GM23338 (cell line): ENCODE measurements at regions not wholly inside any gene's neighbourhood (a gene's known extent, or its start where the extent isn't known, plus 50 kb on each side); places are given as distances from the start of the nearest gene placed in this dataset.
"Not testable (repeated sequence)": the region's sequence is repeated elsewhere in the genome, so short reads cannot be mapped to it uniquely, and the experiment has no call there.

ENCODE experiments used
- ATAC-seq: fragments of 200-7000 bp; cut with Tn5 transposase; 3 replicates; pipeline ENCODE4 v1.9.1; 2020
- DNase-seq: peaks from one replicate; pipeline ENCODE4 v3.0.0-alpha.2; 2015; ENCODE audit warnings: low spot score
- H2AFZ ChIP-seq: fragments of 200-600 bp; sonication (generic); 2 replicates; pipeline ENCODE4 v1.8.0; 2016; ENCODE audit warnings: antibody characterized with exemption, mild to moderate bottlenecking, moderate library complexity
- H3F3A ChIP-seq: fragments of 200-600 bp; sonication (generic); replicated peaks from 2 replicates; pipeline ENCODE4 v1.8.0; 2017; ENCODE audit warnings: antibody characterized with exemption, mixed run types, low read depth
- H3K27ac ChIP-seq: fragments of 200-600 bp; sonication (generic); 2 replicates; pipeline ENCODE4 v1.6.1; 2016; ENCODE audit warnings: low read depth
- H3K27me3 ChIP-seq: fragments of 200-600 bp; sonication (generic); 2 replicates; pipeline ENCODE4 v1.8.0; 2016; ENCODE audit warnings: mild to moderate bottlenecking, mixed run types, moderate library complexity; ENCODE audit not compliant: insufficient read depth
- H3K36me3 ChIP-seq: fragments of 200-600 bp; sonication (generic); 2 replicates; pipeline ENCODE4 v1.8.0; 2016; ENCODE audit warnings: mild to moderate bottlenecking; ENCODE audit not compliant: insufficient read depth
- H3K4me1 ChIP-seq: fragments of 200-600 bp; sonication (generic); 2 replicates; pipeline ENCODE4 v1.8.0; 2016; ENCODE audit warnings: mild to moderate bottlenecking, moderate library complexity; ENCODE audit not compliant: insufficient read depth
- H3K4me2 ChIP-seq: fragments of 200-600 bp; sonication (generic); 2 replicates; pipeline ENCODE4 v1.7.1; 2017; ENCODE audit warnings: mixed run types
- H3K4me3 ChIP-seq: fragments of 200-600 bp; sonication (generic); 2 replicates; pipeline ENCODE4 v1.6.1; 2016; ENCODE audit warnings: mixed run types
- H3K79me2 ChIP-seq: fragments of 200-600 bp; sonication (generic); replicated peaks from 2 replicates; pipeline ENCODE4 v1.8.0; 2017; ENCODE audit warnings: mild to moderate bottlenecking; ENCODE audit not compliant: insufficient read depth
- H3K9me2 ChIP-seq: fragments of 200-600 bp; sonication (generic); 2 replicates; pipeline ENCODE4 v1.8.0; 2017; ENCODE audit not compliant: insufficient read depth
- H4K20me1 ChIP-seq: fragments of 200-600 bp; sonication (generic); replicated peaks from 2 replicates; pipeline ENCODE4 v1.8.0; 2017; ENCODE audit warnings: mild to moderate bottlenecking; ENCODE audit not compliant: insufficient read depth
- H3K27ac Mint-ChIP-seq: 2 replicates; pipeline ENCODE4 v1.8.0; 2020; ENCODE audit warnings: inconsistent platforms, mild to moderate bottlenecking, moderate library complexity, mixed read lengths
- H3K27me3 Mint-ChIP-seq: 3 replicates; pipeline ENCODE4 v1.8.0; 2022; ENCODE audit warnings: low read depth, mild to moderate bottlenecking, moderate library complexity, mixed read lengths, inconsistent platforms; ENCODE audit not compliant: insufficient read depth, poor library complexity
- H3K36me3 Mint-ChIP-seq: 3 replicates; pipeline ENCODE4 v1.8.0; 2021; ENCODE audit warnings: low read depth, mild to moderate bottlenecking, inconsistent platforms, moderate library complexity, mixed read lengths
- H3K4me1 Mint-ChIP-seq: 3 replicates; pipeline ENCODE4 v1.8.0; 2020; ENCODE audit warnings: mild to moderate bottlenecking, inconsistent platforms, mixed read lengths
- H3K4me3 Mint-ChIP-seq: 3 replicates; pipeline ENCODE4 v1.8.0; 2021; ENCODE audit warnings: moderate library complexity, mild to moderate bottlenecking, inconsistent platforms, mixed read lengths
- H3K9me3 Mint-ChIP-seq: 3 replicates; pipeline ENCODE4 v1.8.0; 2020; ENCODE audit warnings: moderate library complexity, mild to moderate bottlenecking, inconsistent platforms, mixed read lengths
- CREB1 ChIP-seq: fragments of 250-450 bp; sonication (Bioruptor Pico); IDR thresholded peaks from 2 replicates; pipeline ENCODE4 v1.5.0; 2020; ENCODE audit warnings: low read depth, mild to moderate bottlenecking, moderate library complexity
- EZH2 ChIP-seq: fragments of 200-600 bp; sonication (generic); IDR thresholded peaks from one replicate; pipeline ENCODE4 v1.8.0; 2017; ENCODE audit warnings: antibody characterized with exemption, mild to moderate bottlenecking, low read depth; ENCODE audit not compliant: unreplicated experiment
- EZH2phosphoT487 ChIP-seq: fragments of 200-600 bp; sonication (generic); IDR thresholded peaks from one replicate; pipeline ENCODE4 v1.8.1; 2018; ENCODE audit warnings: antibody characterized with exemption; ENCODE audit not compliant: unreplicated experiment
- NANOG ChIP-seq: IDR thresholded peaks from 2 replicates; pipeline ENCODE4 v1.6.1; 2016; ENCODE audit warnings: antibody characterized with exemption, borderline replicate concordance
- POLR2AphosphoS5 ChIP-seq: IDR thresholded peaks from 2 replicates; pipeline ENCODE4 v1.6.1; 2016; ENCODE audit warnings: antibody characterized with exemption, low read depth
- ZNF114 ChIP-seq: fragments of 250-450 bp; sonication (Bioruptor Pico); IDR thresholded peaks from 2 replicates; pipeline ENCODE4 v1.5.0; 2020; ENCODE audit warnings: mild to moderate bottlenecking, moderate library complexity
- TF ChIP-seq, protein P1 (sequence below): IDR thresholded peaks from one replicate; pipeline ENCODE4 v1.6.1; 2018; ENCODE audit warnings: antibody characterized with exemption; ENCODE audit not compliant: unreplicated experiment
- TF ChIP-seq, protein P2 (sequence below): IDR thresholded peaks from 2 replicates; pipeline ENCODE4 v1.6.1; 2016; ENCODE audit warnings: antibody characterized with exemption

GRCh38 chr18:28248653-28249052 lies 71.7 kb upstream of the CDH2 start:
- Mint-ChIP-seq H3K27ac (no peak overlapping the region), H3K27me3 (peaks cover 3% of the 10 kb centered on the region), H3K4me1 (peaks cover 7% of the 10 kb centered on the region; the same call in 2 of the 3 replicates), H3K36me3 (no peaks in the 10 kb centered on the region; the same call in 2 of the 3 replicates), H3K9me3 (peaks cover 6% of the 10 kb centered on the region; the same call in 2 of the 3 replicates), H3K4me3 (no peak overlapping the region)
- Histone ChIP-seq H3K27ac (no peak overlapping the region), H3F3A (no peaks in the 10 kb centered on the region), H3K4me3 (no peak overlapping the region), H3K9me2 (no peaks in the 10 kb centered on the region), H3K27me3 (no peaks in the 10 kb centered on the region), H3K79me2 (no peaks in the 10 kb centered on the region), H4K20me1 (no peaks in the 10 kb centered on the region), H3K4me1 (no peaks in the 10 kb centered on the region), H2AFZ (no peak overlapping the region), H3K36me3 (no peaks in the 10 kb centered on the region), H3K4me2 (no peak overlapping the region)
- peak; percentile 44 for DNase-seq
- no peak for TF ChIP-seq CREB1 (CRISPR knock-in tag)
- TF ChIP-seq EZH2 = no peak
- TF ChIP-seq NANOG = no peak
- no peak for TF ChIP-seq EZH2phosphoT487
- no peak for TF ChIP-seq ZNF114 (CRISPR knock-in tag)
- no peak for TF ChIP-seq POLR2AphosphoS5
- TF ChIP-seq, protein P1, sequence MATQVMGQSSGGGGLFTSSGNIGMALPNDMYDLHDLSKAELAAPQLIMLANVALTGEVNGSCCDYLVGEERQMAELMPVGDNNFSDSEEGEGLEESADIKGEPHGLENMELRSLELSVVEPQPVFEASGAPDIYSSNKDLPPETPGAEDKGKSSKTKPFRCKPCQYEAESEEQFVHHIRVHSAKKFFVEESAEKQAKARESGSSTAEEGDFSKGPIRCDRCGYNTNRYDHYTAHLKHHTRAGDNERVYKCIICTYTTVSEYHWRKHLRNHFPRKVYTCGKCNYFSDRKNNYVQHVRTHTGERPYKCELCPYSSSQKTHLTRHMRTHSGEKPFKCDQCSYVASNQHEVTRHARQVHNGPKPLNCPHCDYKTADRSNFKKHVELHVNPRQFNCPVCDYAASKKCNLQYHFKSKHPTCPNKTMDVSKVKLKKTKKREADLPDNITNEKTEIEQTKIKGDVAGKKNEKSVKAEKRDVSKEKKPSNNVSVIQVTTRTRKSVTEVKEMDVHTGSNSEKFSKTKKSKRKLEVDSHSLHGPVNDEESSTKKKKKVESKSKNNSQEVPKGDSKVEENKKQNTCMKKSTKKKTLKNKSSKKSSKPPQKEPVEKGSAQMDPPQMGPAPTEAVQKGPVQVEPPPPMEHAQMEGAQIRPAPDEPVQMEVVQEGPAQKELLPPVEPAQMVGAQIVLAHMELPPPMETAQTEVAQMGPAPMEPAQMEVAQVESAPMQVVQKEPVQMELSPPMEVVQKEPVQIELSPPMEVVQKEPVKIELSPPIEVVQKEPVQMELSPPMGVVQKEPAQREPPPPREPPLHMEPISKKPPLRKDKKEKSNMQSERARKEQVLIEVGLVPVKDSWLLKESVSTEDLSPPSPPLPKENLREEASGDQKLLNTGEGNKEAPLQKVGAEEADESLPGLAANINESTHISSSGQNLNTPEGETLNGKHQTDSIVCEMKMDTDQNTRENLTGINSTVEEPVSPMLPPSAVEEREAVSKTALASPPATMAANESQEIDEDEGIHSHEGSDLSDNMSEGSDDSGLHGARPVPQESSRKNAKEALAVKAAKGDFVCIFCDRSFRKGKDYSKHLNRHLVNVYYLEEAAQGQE = no peak
- TF ChIP-seq, protein P2, sequence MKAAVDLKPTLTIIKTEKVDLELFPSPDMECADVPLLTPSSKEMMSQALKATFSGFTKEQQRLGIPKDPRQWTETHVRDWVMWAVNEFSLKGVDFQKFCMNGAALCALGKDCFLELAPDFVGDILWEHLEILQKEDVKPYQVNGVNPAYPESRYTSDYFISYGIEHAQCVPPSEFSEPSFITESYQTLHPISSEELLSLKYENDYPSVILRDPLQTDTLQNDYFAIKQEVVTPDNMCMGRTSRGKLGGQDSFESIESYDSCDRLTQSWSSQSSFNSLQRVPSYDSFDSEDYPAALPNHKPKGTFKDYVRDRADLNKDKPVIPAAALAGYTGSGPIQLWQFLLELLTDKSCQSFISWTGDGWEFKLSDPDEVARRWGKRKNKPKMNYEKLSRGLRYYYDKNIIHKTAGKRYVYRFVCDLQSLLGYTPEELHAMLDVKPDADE = no peak
- peak; percentile 83 for ATAC-seq

DNA sequence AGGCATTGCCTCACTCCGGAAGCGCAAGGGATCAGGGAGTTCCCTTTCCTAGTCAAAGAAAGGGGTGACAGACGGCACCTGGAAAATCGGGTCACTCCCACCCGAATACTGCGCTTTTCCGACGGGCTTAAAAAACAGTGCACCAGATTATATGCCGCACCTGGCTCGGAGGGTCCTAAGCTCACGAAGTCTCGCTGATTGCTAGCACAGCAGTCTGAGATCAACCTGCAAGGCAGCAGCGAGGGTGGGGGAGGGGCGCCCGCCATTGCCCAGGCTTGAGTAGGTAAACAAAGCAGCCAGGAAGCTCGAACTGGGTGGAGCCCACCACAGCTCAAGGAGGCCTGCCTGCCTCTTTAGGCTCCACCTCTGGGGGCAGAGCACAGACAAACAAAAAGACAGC lies 63.7 kb upstream of the CDH2 start:
- H3K27me3 ChIP-seq, H2AFZ ChIP-seq, H3K36me3 ChIP-seq, H3K27me3 Mint-ChIP-seq, H3K36me3 Mint-ChIP-seq, ATAC-seq, H3K79me2 ChIP-seq, H3K4me1 ChIP-seq, H4K20me1 ChIP-seq, H3K27ac ChIP-seq, H3F3A ChIP-seq, H3K9me2 ChIP-seq, H3K4me1 Mint-ChIP-seq: not testable (repeated sequence)
- Histone ChIP-seq H3K4me2 (peak overlapping the region; percentile 45; the same call in 1 of the 2 replicates), H3K4me3 (peak overlapping the region; percentile 41)
- peak; percentile 27 for DNase-seq
- Mint-ChIP-seq H3K9me3 (peaks cover 19% of the 10 kb centered on the region; the same call in 2 of the 3 replicates), H3K4me3 (peak overlapping the region; percentile 39; the same call in 1 of the 3 replicates), H3K27ac (peak overlapping the region; percentile 90)
